ENCODE measurements at regions not wholly inside any gene's neighbourhood (a gene's known extent, or its start where the extent isn't known, plus 50 kb on each side); places are given as distances from the start of the nearest gene placed in this dataset.

DNA sequence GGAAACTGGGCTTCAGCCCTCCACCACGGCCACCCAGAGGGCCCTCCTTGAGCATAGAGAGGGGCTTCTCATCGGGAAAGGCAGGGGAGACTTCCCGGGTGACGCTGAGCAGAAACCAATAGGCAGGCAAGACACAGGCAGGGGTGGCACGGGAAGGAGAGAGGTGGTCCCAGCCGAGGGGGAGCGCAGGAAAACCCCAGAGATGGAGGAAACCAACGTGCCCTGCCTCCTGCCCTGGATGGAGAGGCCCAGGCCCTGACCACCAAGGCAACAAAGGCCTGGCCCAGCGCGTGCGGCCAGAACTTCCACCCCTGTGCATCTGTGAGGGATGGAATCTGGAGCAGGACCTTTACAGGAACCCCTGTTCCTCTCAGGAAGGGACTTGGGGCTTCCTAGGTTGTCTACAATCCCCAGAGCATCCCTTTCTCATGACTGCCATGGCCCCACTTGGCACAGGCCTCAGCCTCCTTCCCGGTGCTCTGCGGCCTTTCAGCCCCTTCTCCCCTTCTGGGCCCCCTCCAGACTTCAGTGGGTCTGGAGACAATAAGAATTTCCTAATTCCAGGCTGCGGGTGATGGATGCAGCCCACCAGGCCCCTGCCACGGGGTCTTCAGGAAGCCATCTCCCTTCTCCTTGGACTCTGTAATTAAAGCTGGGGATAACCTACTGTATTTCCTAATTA lies 137.0 kb upstream of the RET start:
- ChIA-PET CTCF (no interaction called here), POLR2A (ENCODE audit: low non-redundant PET) (no interaction called here)
- TF ChIP-seq, protein P1, sequence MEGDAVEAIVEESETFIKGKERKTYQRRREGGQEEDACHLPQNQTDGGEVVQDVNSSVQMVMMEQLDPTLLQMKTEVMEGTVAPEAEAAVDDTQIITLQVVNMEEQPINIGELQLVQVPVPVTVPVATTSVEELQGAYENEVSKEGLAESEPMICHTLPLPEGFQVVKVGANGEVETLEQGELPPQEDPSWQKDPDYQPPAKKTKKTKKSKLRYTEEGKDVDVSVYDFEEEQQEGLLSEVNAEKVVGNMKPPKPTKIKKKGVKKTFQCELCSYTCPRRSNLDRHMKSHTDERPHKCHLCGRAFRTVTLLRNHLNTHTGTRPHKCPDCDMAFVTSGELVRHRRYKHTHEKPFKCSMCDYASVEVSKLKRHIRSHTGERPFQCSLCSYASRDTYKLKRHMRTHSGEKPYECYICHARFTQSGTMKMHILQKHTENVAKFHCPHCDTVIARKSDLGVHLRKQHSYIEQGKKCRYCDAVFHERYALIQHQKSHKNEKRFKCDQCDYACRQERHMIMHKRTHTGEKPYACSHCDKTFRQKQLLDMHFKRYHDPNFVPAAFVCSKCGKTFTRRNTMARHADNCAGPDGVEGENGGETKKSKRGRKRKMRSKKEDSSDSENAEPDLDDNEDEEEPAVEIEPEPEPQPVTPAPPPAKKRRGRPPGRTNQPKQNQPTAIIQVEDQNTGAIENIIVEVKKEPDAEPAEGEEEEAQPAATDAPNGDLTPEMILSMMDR (conservative IDR thresholded peaks at IDR 0.05; ENCODE audit: low read depth, low read length): no peak
- no peak for TF ChIP-seq EZH2 (IDR thresholded peaks at IDR 0.05; ENCODE audit: borderline replicate concordance, low read depth, low read length, poor library complexity, severe bottlenecking)
- no peaks in the 10 kb centered on the region for H3K4me1 ChIP-seq (ENCODE audit: insufficient read depth, low read length, poor library complexity, severe bottlenecking)
- no peaks in the 10 kb centered on the region for H3K36me3 ChIP-seq (ENCODE audit: insufficient read depth, low read length, poor library complexity, severe bottlenecking)
- no peak overlapping the region for H3K27ac ChIP-seq (ENCODE audit: low read depth, low read length, poor library complexity, severe bottlenecking)
- no TSS peak for BruUV-seq (replicated peaks)
- H3K4me3 ChIP-seq (ENCODE audit: low read depth, low read length, poor library complexity, severe bottlenecking): no peak overlapping the region
- no peak for DNase-seq (ENCODE audit: low spot score)
- intact Hi-C loops (cut with micrococcal nuclease; ENCODE audit: unreplicated experiment): no loop called here
- no peaks in the 10 kb centered on the region for H3K9me3 ChIP-seq (ENCODE audit: low read depth, low read length, poor library complexity, severe bottlenecking)
- no peaks in the 10 kb centered on the region for H3K27me3 ChIP-seq (replicated peaks; ENCODE audit: insufficient read depth, low read depth, low read length, poor library complexity)

DNA sequence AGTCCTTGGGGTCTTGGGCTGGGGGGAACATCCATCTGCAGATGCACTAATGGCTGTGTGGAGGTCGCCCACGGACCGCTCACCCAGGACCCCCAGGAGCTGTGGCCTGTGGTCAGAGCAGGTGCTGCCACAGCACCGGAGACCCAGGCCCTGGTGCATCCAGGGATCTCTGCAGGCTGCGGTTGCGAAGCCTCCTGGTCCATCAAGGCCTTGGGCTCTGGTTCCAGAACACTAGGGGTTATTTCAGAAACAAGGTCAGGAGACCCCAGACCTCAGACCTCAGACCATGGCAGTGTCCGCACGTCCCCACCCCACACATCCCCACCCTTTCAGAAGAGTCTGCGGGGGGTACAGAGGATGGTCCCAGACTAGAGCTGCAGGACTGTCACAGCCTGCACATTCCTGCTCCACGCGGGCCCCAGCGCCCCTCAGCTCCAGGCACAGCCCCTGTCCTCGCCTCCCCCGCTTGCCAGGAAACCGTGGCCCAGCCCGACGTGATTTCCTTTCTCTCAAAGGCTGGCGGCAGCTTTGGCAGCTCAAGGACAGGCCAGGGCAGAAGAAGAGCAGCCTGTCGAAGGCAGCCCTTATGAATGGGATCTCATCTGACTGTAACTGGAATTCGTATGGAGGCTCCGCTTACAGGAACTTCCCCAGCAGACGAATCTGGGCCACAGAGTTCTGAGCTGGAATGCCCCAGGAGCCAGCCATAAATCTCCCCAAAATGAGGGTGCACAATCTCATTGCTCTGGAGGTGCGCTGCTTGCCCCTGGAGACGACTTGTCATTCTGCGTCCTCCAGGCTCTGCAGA lies 136.2 kb upstream of the RET start:
- DNase-seq (ENCODE audit: low spot score): no peak
- Histone ChIP-seq H3K9me3 (ENCODE audit: low read depth, low read length, poor library complexity, severe bottlenecking) (no peaks in the 10 kb centered on the region), H3K27ac (ENCODE audit: low read depth, low read length, poor library complexity, severe bottlenecking) (no peak overlapping the region), H3K27me3 (replicated peaks; ENCODE audit: insufficient read depth, low read depth, low read length, poor library complexity) (no peaks in the 10 kb centered on the region), H3K4me3 (ENCODE audit: low read depth, low read length, poor library complexity, severe bottlenecking) (no peak overlapping the region), H3K4me1 (ENCODE audit: insufficient read depth, low read length, poor library complexity, severe bottlenecking) (no peaks in the 10 kb centered on the region), H3K36me3 (ENCODE audit: insufficient read depth, low read length, poor library complexity, severe bottlenecking) (no peaks in the 10 kb centered on the region)
- no TSS peak for BruUV-seq (replicated peaks)
- ChIA-PET CTCF (no interaction called here), POLR2A (ENCODE audit: low non-redundant PET) (no interaction called here)
- TF ChIP-seq, protein P1 (conservative IDR thresholded peaks at IDR 0.05; ENCODE audit: low read depth, low read length): no peak
- TF ChIP-seq EZH2 (IDR thresholded peaks at IDR 0.05; ENCODE audit: borderline replicate concordance, low read depth, low read length, poor library complexity, severe bottlenecking): no peak
- intact Hi-C loops (cut with micrococcal nuclease; ENCODE audit: unreplicated experiment): no loop called here

DNA sequence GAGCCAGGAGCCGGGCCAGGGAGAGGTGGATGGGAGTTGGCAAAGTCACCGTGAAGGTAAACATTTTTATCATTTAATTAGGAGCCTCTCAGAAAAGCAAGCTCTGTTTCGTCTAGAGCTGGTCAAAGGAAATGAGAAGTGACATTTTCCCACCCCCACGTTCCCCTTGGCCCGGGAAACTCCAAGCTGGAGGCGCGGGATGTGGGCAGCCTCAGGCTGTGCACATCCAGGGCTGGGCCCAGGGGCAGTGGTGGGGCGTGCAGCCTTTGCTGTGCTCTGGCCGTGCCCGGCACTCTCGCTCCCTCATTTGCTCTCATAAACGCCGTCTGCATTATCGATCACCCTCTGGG lies 135.6 kb upstream of the RET start:
- Histone ChIP-seq H3K36me3 (ENCODE audit: insufficient read depth, low read length, poor library complexity, severe bottlenecking) (no peaks in the 10 kb centered on the region), H3K4me1 (ENCODE audit: insufficient read depth, low read length, poor library complexity, severe bottlenecking) (no peaks in the 10 kb centered on the region), H3K27ac (ENCODE audit: low read depth, low read length, poor library complexity, severe bottlenecking) (no peak overlapping the region), H3K9me3 (ENCODE audit: low read depth, low read length, poor library complexity, severe bottlenecking) (no peaks in the 10 kb centered on the region), H3K27me3 (replicated peaks; ENCODE audit: insufficient read depth, low read depth, low read length, poor library complexity) (no peaks in the 10 kb centered on the region), H3K4me3 (ENCODE audit: low read depth, low read length, poor library complexity, severe bottlenecking) (no peak overlapping the region)
- TF ChIP-seq EZH2 (IDR thresholded peaks at IDR 0.05; ENCODE audit: borderline replicate concordance, low read depth, low read length, poor library complexity, severe bottlenecking): no peak
- TF ChIP-seq, protein P1 (conservative IDR thresholded peaks at IDR 0.05; ENCODE audit: low read depth, low read length): no peak
- intact Hi-C loops (cut with micrococcal nuclease; ENCODE audit: unreplicated experiment): no loop called here
- no TSS peak for BruUV-seq (replicated peaks)
- ChIA-PET POLR2A (ENCODE audit: low non-redundant PET) (no interaction called here), CTCF (no interaction called here)
- DNase-seq (ENCODE audit: low spot score): no peak

All from A673 (cell line).